Mucosa of descending colon (tissue), 3 donors: ENCODE measurements at regions not wholly inside any gene's neighbourhood (a gene's known extent, or its start where the extent isn't known, plus 50 kb on each side); places are given as distances from the start of the nearest gene placed in this dataset.

ENCODE experiments used
- ATAC-seq: fragments of 200-7000 bp; cut with Tn5 transposase; one replicate; pipeline ENCODE4 v1.9.1; 2020; ENCODE audit warnings: mild to moderate bottlenecking, moderate library complexity
- DNase-seq, 3 donors: peaks; one replicate each; pipeline ENCODE4 v3.0.0-alpha.2; 2020
- H3K36me3 ChIP-seq: fragments of 200-600 bp; one replicate; pipeline ENCODE4 v1.8.0; 2021; ENCODE audit warnings: low read depth, mild to moderate bottlenecking
- H3K4me1 ChIP-seq: fragments of 200-600 bp; one replicate; pipeline ENCODE4 v1.8.0; 2021; ENCODE audit warnings: low read depth, mild to moderate bottlenecking
- H3K4me3 ChIP-seq: fragments of 200-600 bp; one replicate; pipeline ENCODE4 v1.8.0; 2021; ENCODE audit warnings: mild to moderate bottlenecking
- H3K9me3 ChIP-seq: fragments of 200-600 bp; one replicate; pipeline ENCODE4 v1.8.0; 2021; ENCODE audit warnings: mild to moderate bottlenecking
- CTCF ChIP-seq: fragments of 200-600 bp; IDR thresholded peaks from one replicate; pipeline ENCODE4 v1.8.0; 2022; ENCODE audit warnings: antibody characterized with exemption, mild to moderate bottlenecking
- intact Hi-C, 2 donors: fragments of 100-400 bp; cut with DNase I in 1 of 2; cut with micrococcal nuclease in 1 of 2; formaldehyde crosslinking; loops; one replicate each; pipeline versions ENCODE4 v1.11.0 to v1.11.1; 2022; cut with DNase I, micrococcal nuclease
- donor health status: DM: no; HTN: no; CAD: no; lungs with moderate emphysema.
- donor health status: DM: no; HTN: no; CAD: no.
- donor health status: DM: no; HTN: yes; CAD: no.

GRCh38 chr17:72249441-72249840, 128.6 kb downstream of the SOX9 start:
- no peak for TF ChIP-seq CTCF
- no peaks in the 10 kb centered on the region for H3K9me3 ChIP-seq
- intact Hi-C loops = no loop called here
- no peak overlapping the region for H3K4me3 ChIP-seq
- DNase-seq (peak; percentile 80 to 85 (median 82)), ATAC-seq (peak; percentile 96)
- H3K4me1 ChIP-seq = no peaks in the 10 kb centered on the region
- no peaks in the 10 kb centered on the region for H3K36me3 ChIP-seq

- intact Hi-C loops = no loop called here
- Histone ChIP-seq H3K36me3 (no peaks in the 10 kb centered on the region), H3K9me3 (no peaks in the 10 kb centered on the region), H3K4me3 (no peak overlapping the region), H3K4me1 (peaks cover 2% of the 10 kb centered on the region)
- no peak for TF ChIP-seq CTCF
- ATAC-seq (no peak), DNase-seq (no peak)
These were observed 129.4 kb downstream of the SOX9 start for GRCh38 chr17:72250206-72250605.

GRCh38 chr17:72253597-72253996, 132.8 kb downstream of the SOX9 start:
- intact Hi-C loops = no loop called here
- ATAC-seq (no peak), DNase-seq (no peak)
- H3K9me3 ChIP-seq = no peaks in the 10 kb centered on the region
- H3K4me3 ChIP-seq = no peak overlapping the region
- no peak for TF ChIP-seq CTCF
- H3K4me1 ChIP-seq = peaks cover 6% of the 10 kb centered on the region
- no peaks in the 10 kb centered on the region for H3K36me3 ChIP-seq

- ATAC-seq (peak; percentile 62), DNase-seq (no peak)
- intact Hi-C loops = no loop called here
- Histone ChIP-seq H3K9me3 (no peaks in the 10 kb centered on the region), H3K4me1 (peaks cover 14% of the 10 kb centered on the region), H3K4me3 (no peak overlapping the region), H3K36me3 (no peaks in the 10 kb centered on the region)
- TF ChIP-seq CTCF = no peak
These were observed 134.1 kb downstream of the SOX9 start for GRCh38 chr17:72254808-72255449.

- H3K4me1 ChIP-seq = peaks cover 15% of the 10 kb centered on the region
- no peak for TF ChIP-seq CTCF
- DNase-seq = peak in 1 of 3 donors; percentile 19
These were observed 134.7 kb downstream of the SOX9 start for GRCh38 chr17:72255481-72255880.

GRCh38 chr17:72258711-72259110, 137.9 kb downstream of the SOX9 start:
- Histone ChIP-seq H3K4me1 (peaks cover 15% of the 10 kb centered on the region), H3K36me3 (no peaks in the 10 kb centered on the region), H3K9me3 (no peaks in the 10 kb centered on the region), H3K4me3 (no peak overlapping the region)
- no peak for ATAC-seq
- intact Hi-C loops = no loop called here
- TF ChIP-seq CTCF = no peak
- no peak for DNase-seq

More at GRCh38 chr17:72255481-72255880, 134.7 kb downstream of the SOX9 start:
- H3K9me3 ChIP-seq = no peaks in the 10 kb centered on the region
- no peaks in the 10 kb centered on the region for H3K36me3 ChIP-seq
- no peak overlapping the region for H3K4me3 ChIP-seq
- intact Hi-C loops = no loop called here
- ATAC-seq = peak; percentile 81
